Fibroblast of the aortic adventitia (primary cell): ENCODE measurements at regions not wholly inside any gene's neighbourhood (a gene's known extent, or its start where the extent isn't known, plus 50 kb on each side); places are given as distances from the start of the nearest gene placed in this dataset.
"Not testable (repeated sequence)": the region's sequence is repeated elsewhere in the genome, so short reads cannot be mapped to it uniquely, and the experiment has no call there.

Experiments
- DNase-seq: peaks from one replicate; pipeline ENCODE4 v3.0.0-alpha.2; 2010; ENCODE audit warnings: low read depth
- H3K4me3 ChIP-seq: 2 replicates; pipeline ENCODE4 v1.5.1; 2011; ENCODE audit warnings: low read depth, mild to moderate bottlenecking, control low read depth, low read length, moderate library complexity
- CTCF ChIP-seq: IDR thresholded peaks from 2 replicates; pipeline ENCODE4 v1.5.1; 2011; ENCODE audit warnings: mild to moderate bottlenecking, low read length, control low read depth, inconsistent platforms; ENCODE audit not compliant: insufficient read depth

DNA sequence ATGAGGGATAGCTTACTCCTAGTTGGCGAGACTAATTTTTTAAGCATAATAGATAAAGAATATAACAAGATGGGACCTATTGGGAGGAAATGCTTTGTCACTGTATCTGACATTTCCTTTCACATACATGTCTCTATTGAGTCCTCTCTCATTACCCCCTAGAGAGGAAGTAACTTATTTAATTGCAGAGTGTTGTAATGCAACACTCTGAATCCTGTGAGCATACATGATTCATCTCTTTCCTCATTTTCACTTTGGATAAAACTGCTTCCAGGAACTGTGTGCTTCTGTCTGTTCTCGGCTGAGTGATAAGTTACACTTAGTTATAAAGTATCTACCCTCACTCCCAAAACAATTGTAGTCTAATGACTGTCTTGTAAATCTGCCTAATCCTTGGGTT, 266.1 kb upstream of the ANXA10 start:
- DNase-seq = peak; percentile 27
- no peak overlapping the region for H3K4me3 ChIP-seq
- no peak for TF ChIP-seq CTCF

- peak; percentile 13 for DNase-seq
- no peak for TF ChIP-seq CTCF
- H3K4me3 ChIP-seq = no peak overlapping the region
Measured at GRCh38 chr4:167831855-167832254, 260.5 kb upstream of the ANXA10 start.

- no peak for TF ChIP-seq CTCF
- H3K4me3 ChIP-seq = no peak overlapping the region
- DNase-seq = no peak
Measured at GRCh38 chr4:167838686-167839085, 253.7 kb upstream of the ANXA10 start.

- no peak overlapping the region for H3K4me3 ChIP-seq
- no peak for DNase-seq
- no peak for TF ChIP-seq CTCF
Measured at GRCh38 chr4:167842487-167842886, 249.8 kb upstream of the ANXA10 start.

DNA sequence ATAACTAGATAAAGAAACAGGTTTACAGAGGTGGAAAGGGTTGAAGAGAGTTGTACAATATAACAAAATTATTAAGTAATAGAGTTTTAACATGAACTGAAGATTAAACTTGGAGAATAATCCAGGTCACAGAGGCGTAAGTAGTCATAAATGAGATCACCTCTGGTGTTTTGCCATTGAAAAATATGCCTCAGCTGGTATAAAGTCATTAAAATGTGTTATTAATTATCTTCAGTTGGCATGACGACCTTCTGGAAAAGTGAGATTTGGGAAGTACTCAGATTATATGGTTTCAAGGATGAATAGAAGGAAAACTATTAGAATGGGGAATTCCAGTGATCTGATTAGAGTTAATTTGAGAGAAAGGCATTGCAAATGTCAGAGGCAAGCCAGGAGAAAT, 237.5 kb upstream of the ANXA10 start:
- TF ChIP-seq CTCF = no peak
- peak; percentile 54 for DNase-seq
- no peak overlapping the region for H3K4me3 ChIP-seq

DNA sequence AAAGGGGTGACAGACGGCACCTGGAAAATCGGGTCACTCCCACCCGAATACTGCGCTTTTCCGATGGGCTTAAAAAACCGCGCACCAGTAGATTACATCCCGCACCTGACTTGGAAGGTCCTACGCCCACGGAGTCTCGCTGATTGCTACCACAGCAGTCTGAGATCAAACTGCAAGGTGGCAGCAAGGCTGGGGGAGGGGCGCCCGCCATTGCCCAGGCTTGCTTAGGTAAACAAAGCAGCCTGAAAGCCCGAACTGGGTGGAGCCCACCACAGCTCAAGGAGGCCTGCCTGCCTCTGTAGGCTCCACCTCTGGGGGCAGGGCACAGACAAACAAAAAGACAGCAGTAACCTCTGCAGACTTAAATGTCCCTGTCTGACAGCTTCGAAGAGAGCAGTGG, 234.2 kb upstream of the ANXA10 start:
- not testable (repeated sequence) for H3K4me3 ChIP-seq, DNase-seq

DNA sequence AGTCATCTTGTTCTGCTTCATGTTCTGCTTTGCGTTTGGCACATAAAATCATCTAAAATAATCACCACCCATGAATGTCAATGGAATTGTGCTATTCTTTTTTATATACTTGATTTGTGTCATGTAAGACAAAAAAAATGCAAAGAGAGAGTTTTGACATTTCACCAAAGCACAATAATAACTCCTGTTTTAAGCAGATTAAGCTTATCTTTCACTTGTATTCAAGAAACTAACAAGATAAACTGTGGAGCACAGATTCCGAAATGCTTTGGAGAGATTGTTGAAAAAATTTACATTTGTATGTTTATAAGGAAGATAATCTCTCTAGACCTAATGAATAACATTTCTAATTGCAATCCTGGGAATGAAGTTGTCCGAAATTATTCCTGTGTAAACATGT, 225.1 kb upstream of the ANXA10 start:
- no peak for DNase-seq
- no peak overlapping the region for H3K4me3 ChIP-seq
- TF ChIP-seq CTCF = no peak

DNA sequence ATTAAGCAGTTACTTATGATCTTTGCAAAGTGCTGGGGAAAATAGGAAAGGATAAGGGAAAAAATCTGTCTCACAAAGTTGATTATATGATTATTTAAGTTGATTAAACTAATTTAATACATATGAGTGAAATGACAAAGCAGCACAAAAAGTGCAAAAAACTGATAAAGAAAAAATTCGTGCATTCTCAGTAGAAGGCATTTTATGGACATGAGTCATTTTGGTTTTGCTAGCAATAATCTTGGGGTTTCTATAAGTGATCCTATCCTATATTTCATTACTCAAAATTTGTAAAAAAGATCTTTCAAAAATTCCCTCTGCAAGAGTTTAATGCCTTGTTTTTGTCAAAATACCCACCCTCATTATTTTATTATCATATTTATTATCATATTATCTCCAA, 224.2 kb upstream of the ANXA10 start:
- TF ChIP-seq CTCF = no peak
- H3K4me3 ChIP-seq = no peak overlapping the region
- DNase-seq = peak; percentile 54
